MG63 (cell line): ENCODE measurements at regions not wholly inside any gene's neighbourhood (a gene's known extent, or its start where the extent isn't known, plus 50 kb on each side); places are given as distances from the start of the nearest gene placed in this dataset.

Experiments used
- DNase-seq: peaks from one replicate; pipeline ENCODE4 v3.0.0-alpha.2; 2020
- H3K27me3 ChIP-seq: fragments of 250-450 bp; sonication (Bioruptor Pico); 2 replicates; pipeline ENCODE4 v1.5.1; 2020; ENCODE audit warnings: mild to moderate bottlenecking, moderate library complexity
- H3K36me3 ChIP-seq: fragments of 250-450 bp; sonication (Bioruptor Pico); 2 replicates; pipeline ENCODE4 v1.5.1; 2020; ENCODE audit warnings: mild to moderate bottlenecking, moderate library complexity
- H3K4me3 ChIP-seq: fragments of 250-450 bp; sonication (Bioruptor Pico); 2 replicates; pipeline ENCODE4 v1.5.1; 2020; ENCODE audit warnings: mild to moderate bottlenecking, moderate library complexity
- H3K9me3 ChIP-seq: fragments of 250-450 bp; sonication (Bioruptor Pico); 2 replicates; pipeline ENCODE4 v1.5.1; 2020; ENCODE audit warnings: mild to moderate bottlenecking, moderate library complexity

DNA sequence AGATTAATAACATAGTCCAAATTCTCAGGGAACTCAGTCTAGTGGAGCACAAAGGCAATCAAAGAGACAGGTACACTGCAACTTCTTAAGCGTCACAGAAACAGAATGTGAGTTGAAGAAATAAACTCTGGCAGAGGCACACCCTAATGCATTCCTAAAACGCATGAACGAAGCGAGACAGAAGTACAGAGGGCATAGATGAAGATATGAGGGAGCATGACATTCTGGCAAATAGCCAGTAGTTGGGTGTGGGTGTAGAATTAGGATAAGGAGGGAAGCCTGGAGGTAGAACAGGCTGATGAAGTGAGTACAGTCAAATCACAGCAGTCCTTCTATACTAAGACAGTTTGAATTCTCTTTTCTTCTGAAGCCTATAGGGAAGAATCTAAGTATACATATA lies 838.7 kb upstream of the API5 start:
- H3K9me3 ChIP-seq, result no peaks in the 10 kb centered on the region
- no peak for DNase-seq
- H3K4me3 ChIP-seq, result no peak overlapping the region
- no peaks in the 10 kb centered on the region for H3K36me3 ChIP-seq
- H3K27me3 ChIP-seq, result no peaks in the 10 kb centered on the region

DNA sequence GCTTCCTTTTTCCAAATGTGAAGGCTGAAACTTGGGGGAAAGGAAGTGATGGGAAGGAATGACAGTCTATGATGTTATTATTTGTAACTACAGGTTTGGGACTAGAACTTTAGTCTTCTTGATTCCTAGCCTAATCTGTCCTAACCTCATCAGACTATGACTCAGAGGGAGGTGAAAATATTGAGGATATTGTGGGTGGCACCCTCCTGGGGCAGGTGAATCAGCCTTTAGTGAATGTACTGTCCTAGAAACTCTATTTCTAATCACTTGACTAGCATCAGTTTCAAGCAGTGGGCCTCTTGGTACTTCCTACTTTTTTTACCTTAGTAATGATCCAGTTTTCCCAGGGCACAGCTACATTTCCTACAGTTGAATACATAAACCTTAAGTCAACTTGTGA lies 829.0 kb upstream of the API5 start:
- no peak for DNase-seq
- H3K9me3 ChIP-seq, result no peaks in the 10 kb centered on the region; the same call in 1 of the 2 replicates
- no peaks in the 10 kb centered on the region for H3K36me3 ChIP-seq
- no peak overlapping the region for H3K4me3 ChIP-seq
- H3K27me3 ChIP-seq, result no peaks in the 10 kb centered on the region

DNA sequence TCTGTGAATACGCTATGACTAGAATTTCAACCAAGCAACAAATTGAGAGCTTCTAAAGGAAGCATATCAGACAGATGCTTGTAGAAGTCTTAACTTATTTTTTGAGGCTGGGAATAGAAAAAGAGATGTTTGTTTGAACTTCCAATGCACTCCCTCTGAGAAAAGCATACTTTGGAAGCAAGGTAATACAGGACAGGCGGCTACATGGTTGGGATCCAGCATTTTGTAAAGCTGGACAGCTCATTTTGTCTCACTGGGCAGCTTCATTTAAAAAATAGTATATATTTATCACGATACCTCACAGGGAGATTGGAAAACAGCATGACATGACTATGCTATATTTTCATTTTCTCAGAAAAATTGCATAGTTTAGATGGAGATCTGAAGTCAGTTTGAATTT lies 821.3 kb upstream of the API5 start:
- DNase-seq, result no peak
- Histone ChIP-seq H3K9me3 (no peaks in the 10 kb centered on the region), H3K4me3 (no peak overlapping the region), H3K27me3 (no peaks in the 10 kb centered on the region), H3K36me3 (no peaks in the 10 kb centered on the region)

DNA sequence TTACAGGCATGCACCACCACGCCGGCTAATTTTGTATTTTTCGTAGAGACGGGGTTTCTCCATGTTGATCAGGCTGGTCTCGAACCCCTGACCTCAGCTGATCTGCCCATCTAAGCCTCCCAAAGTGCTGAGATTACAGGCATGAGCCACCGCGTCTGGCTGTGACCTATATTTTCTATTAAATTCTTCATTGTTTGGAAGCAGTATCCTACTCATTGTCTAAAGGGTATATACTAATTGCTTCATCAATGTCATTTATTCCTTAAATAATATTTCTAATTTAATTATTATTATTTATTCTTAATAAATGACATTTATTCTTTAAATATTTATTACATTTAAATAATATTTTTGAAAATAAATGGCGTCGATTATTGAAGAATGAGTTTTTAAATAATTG lies 817.3 kb upstream of the API5 start:
- DNase-seq, result no peak
- no peaks in the 10 kb centered on the region for H3K27me3 ChIP-seq
- no peaks in the 10 kb centered on the region for H3K36me3 ChIP-seq
- no peak overlapping the region for H3K4me3 ChIP-seq
- no peaks in the 10 kb centered on the region for H3K9me3 ChIP-seq

- H3K9me3 ChIP-seq, result no peaks in the 10 kb centered on the region
- H3K4me3 ChIP-seq, result no peak overlapping the region
- H3K36me3 ChIP-seq, result no peaks in the 10 kb centered on the region
- no peaks in the 10 kb centered on the region for H3K27me3 ChIP-seq
- no peak for DNase-seq
Observed at GRCh38 chr11:42498971-42499370, 812.8 kb upstream of the API5 start.

DNA sequence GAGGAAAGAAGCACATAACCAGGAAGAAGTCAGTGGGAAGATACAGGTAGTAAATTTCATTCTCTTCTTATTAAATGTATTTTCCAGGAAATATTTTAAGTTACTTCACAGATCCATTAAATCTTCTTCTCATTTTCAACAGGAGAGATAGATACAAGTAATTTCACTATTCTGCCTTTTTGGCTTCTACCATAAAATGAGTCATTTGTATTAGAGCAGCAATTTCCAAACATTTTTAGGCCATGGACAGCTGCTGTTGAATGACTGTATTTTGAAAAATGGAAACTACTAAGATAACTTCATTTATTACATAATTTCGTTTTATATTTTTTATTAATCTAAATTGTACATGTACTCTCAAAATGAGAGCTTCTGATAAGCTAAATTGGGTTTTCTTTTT lies 809.6 kb upstream of the API5 start:
- no peaks in the 10 kb centered on the region for H3K9me3 ChIP-seq
- H3K36me3 ChIP-seq, result no peaks in the 10 kb centered on the region
- no peak overlapping the region for H3K4me3 ChIP-seq
- no peaks in the 10 kb centered on the region for H3K27me3 ChIP-seq
- DNase-seq, result no peak

- H3K9me3 ChIP-seq, result no peaks in the 10 kb centered on the region
- DNase-seq, result no peak
- no peaks in the 10 kb centered on the region for H3K36me3 ChIP-seq
- H3K4me3 ChIP-seq, result no peak overlapping the region
- H3K27me3 ChIP-seq, result no peaks in the 10 kb centered on the region
Observed at GRCh38 chr11:42521994-42522393, 789.8 kb upstream of the API5 start.

GRCh38 chr11:42524534-42525227 lies 787.1 kb upstream of the API5 start:
- Histone ChIP-seq H3K36me3 (no peaks in the 10 kb centered on the region), H3K4me3 (no peak overlapping the region), H3K27me3 (no peaks in the 10 kb centered on the region), H3K9me3 (no peaks in the 10 kb centered on the region)
- peak; percentile 48 for DNase-seq

- no peaks in the 10 kb centered on the region for H3K27me3 ChIP-seq
- no peaks in the 10 kb centered on the region for H3K36me3 ChIP-seq
- no peak overlapping the region for H3K4me3 ChIP-seq
- H3K9me3 ChIP-seq, result no peaks in the 10 kb centered on the region
- no peak for DNase-seq
Observed at GRCh38 chr11:42526426-42526825, 785.4 kb upstream of the API5 start.

GRCh38 chr11:42528471-42528870 lies 783.3 kb upstream of the API5 start:
- DNase-seq, result no peak
- H3K27me3 ChIP-seq, result no peaks in the 10 kb centered on the region
- no peaks in the 10 kb centered on the region for H3K36me3 ChIP-seq
- H3K4me3 ChIP-seq, result no peak overlapping the region
- no peaks in the 10 kb centered on the region for H3K9me3 ChIP-seq

GRCh38 chr11:42528911-42529310 lies 782.9 kb upstream of the API5 start:
- Histone ChIP-seq H3K9me3 (no peaks in the 10 kb centered on the region), H3K27me3 (no peaks in the 10 kb centered on the region), H3K4me3 (no peak overlapping the region), H3K36me3 (no peaks in the 10 kb centered on the region)
- no peak for DNase-seq

DNA sequence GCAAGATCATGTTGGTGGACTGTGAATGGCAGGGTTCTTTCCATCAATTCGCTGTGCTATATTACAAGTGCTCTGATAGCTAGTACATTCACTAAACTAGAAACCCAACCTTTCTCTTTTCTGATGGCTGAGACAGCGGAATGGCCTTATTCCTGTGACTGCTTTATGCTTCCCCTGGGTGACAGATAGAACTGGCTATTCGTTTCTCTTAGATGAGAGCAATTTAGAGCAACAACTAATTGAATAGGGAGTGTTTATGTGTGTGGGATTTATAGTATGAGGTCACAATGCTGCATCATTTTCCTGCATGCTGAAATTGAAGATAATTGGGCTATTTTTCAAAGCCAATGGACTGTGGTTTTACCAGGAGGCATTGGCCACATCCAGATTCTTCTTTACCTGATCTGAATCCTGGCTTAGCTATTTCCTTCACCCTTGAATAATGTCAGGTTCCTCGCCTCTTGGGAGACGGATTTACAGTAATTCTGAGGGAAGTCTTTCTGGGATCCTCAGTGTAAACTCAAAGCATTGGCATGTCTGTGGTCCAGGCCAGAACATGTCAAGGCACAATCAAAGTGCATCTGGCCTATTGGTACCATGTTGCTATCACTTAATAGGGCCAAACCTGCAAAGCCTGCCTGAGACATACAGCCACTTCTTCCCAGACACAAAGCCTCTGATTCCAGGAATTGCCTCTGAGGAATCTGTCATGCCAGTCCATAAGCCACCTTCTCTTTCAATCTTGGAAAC lies 775.0 kb upstream of the API5 start:
- no peak for DNase-seq

GRCh38 chr11:42542336-42542735 lies 769.5 kb upstream of the API5 start:
- Histone ChIP-seq H3K36me3 (no peaks in the 10 kb centered on the region), H3K9me3 (peaks cover 7% of the 10 kb centered on the region; the same call in 1 of the 2 replicates), H3K4me3 (no peak overlapping the region), H3K27me3 (no peaks in the 10 kb centered on the region)
- no peak for DNase-seq

More for the DNA sequence above, 775.0 kb upstream of the API5 start:
- Histone ChIP-seq H3K4me3 (no peak overlapping the region), H3K27me3 (no peaks in the 10 kb centered on the region), H3K36me3 (no peaks in the 10 kb centered on the region), H3K9me3 (peaks cover 4% of the 10 kb centered on the region; the same call in 1 of the 2 replicates)

GRCh38 chr11:42543844-42544419 lies 767.9 kb upstream of the API5 start:
- Histone ChIP-seq H3K36me3 (no peaks in the 10 kb centered on the region), H3K9me3 (peaks cover 7% of the 10 kb centered on the region; the same call in 1 of the 2 replicates), H3K27me3 (no peaks in the 10 kb centered on the region), H3K4me3 (no peak overlapping the region)
- no peak for DNase-seq

DNA sequence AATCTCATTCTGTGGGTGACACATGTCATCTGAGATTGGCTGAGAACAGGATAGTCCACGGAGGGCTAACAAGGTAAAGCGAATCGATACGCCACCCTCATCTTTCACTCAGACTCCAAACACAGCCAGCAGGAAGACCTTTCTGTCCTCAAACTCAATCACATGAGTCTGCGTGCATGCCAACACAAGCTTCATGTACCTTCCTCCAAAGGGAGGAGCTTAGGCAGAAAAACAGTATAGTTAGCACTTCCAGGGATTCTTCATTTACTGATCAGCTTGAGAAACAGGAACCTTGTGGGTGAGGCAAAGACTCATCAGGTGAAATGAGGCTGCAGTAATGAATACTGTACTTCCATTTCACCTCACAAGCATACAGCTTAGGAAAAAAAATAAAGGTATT lies 767.1 kb upstream of the API5 start:
- Histone ChIP-seq H3K9me3 (peaks cover 7% of the 10 kb centered on the region; the same call in 1 of the 2 replicates), H3K4me3 (no peak overlapping the region), H3K36me3 (no peaks in the 10 kb centered on the region), H3K27me3 (no peaks in the 10 kb centered on the region)
- no peak for DNase-seq

GRCh38 chr11:42545954-42546353 lies 765.8 kb upstream of the API5 start:
- Histone ChIP-seq H3K36me3 (no peaks in the 10 kb centered on the region), H3K27me3 (no peaks in the 10 kb centered on the region), H3K4me3 (no peak overlapping the region), H3K9me3 (peaks cover 7% of the 10 kb centered on the region; the same call in 1 of the 2 replicates)
- DNase-seq, result no peak

- Histone ChIP-seq H3K4me3 (no peak overlapping the region), H3K27me3 (no peaks in the 10 kb centered on the region), H3K36me3 (no peaks in the 10 kb centered on the region), H3K9me3 (no peaks in the 10 kb centered on the region)
- DNase-seq, result peak; percentile 61
Observed at GRCh38 chr11:42552786-42553185, 759.0 kb upstream of the API5 start.

- H3K9me3 ChIP-seq, result no peaks in the 10 kb centered on the region
- DNase-seq, result no peak
- H3K36me3 ChIP-seq, result no peaks in the 10 kb centered on the region
- H3K27me3 ChIP-seq, result no peaks in the 10 kb centered on the region
- no peak overlapping the region for H3K4me3 ChIP-seq
Observed at GRCh38 chr11:42555190-42555589, 756.6 kb upstream of the API5 start.
